Keratinocyte (primary cell): ENCODE measurements at regions not wholly inside any gene's neighbourhood (a gene's known extent, or its start where the extent isn't known, plus 50 kb on each side); places are given as distances from the start of the nearest gene placed in this dataset.

ENCODE experiments used
- DNase-seq: peaks from one replicate; pipeline ENCODE4 v3.0.0-alpha.2; 2011; ENCODE audit warnings: low read depth, missing footprints, low spot score
- FAIRE-seq: peaks from 2 replicates; lab custom pipeline; 2011; peaks lifted over from hg19 to GRCh38; lab: Jason Lieb, UNC
- H2AFZ ChIP-seq: 2 replicates; pipeline ENCODE4 v1.6.0; 2012; ENCODE audit warnings: low read length, control low read depth, inconsistent platforms; ENCODE audit not compliant: control insufficient read depth
- H3K27ac ChIP-seq: 2 replicates; pipeline ENCODE4 v1.5.1; 2011; ENCODE audit warnings: low read length; ENCODE audit not compliant: control insufficient read depth, insufficient read depth
- H3K27me3 ChIP-seq: 3 replicates; pipeline ENCODE4 v1.6.0; 2011; ENCODE audit warnings: low read length; ENCODE audit not compliant: control insufficient read depth, insufficient read depth; ENCODE audit errors: extremely low read depth
- H3K36me3 ChIP-seq, 2 experiments: 2 replicates in 1 of 2; 3 replicates in 1 of 2; pipeline ENCODE4 v1.5.1; 2011; ENCODE audit warnings: low read length in 2 of 2, mild to moderate bottlenecking in 1 of 2; ENCODE audit not compliant: control insufficient read depth in 2 of 2, insufficient read depth in 2 of 2; ENCODE audit errors: extremely low read depth in 1 of 2
- H3K4me1 ChIP-seq: 3 replicates; pipeline ENCODE4 v1.5.1; 2011; ENCODE audit warnings: low read length; ENCODE audit not compliant: control insufficient read depth, insufficient read depth; ENCODE audit errors: extremely low read depth
- H3K4me2 ChIP-seq: 3 replicates; pipeline ENCODE4 v1.6.0; 2011; ENCODE audit warnings: low read depth, low read length; ENCODE audit not compliant: control insufficient read depth, insufficient read depth; ENCODE audit errors: extremely low read depth
- H3K4me3 ChIP-seq, 3 experiments: fragments of 200-600 bp in 1 of 3; sonication (generic) in 1 of 3; 2 replicates in 2 of 3; 3 replicates in 1 of 3; pipeline ENCODE4 v1.5.1; 2011 to 2016; ENCODE audit warnings: low read length in 3 of 3, mild to moderate bottlenecking in 3 of 3, control low read depth in 2 of 3, inconsistent platforms in 1 of 3, low read depth in 1 of 3, mixed read lengths in 1 of 3, mixed run types in 1 of 3, moderate library complexity in 1 of 3; ENCODE audit not compliant: control insufficient read depth in 2 of 3, insufficient read depth in 2 of 3; ENCODE audit errors: extremely low read depth in 1 of 3
- H3K79me2 ChIP-seq: 2 replicates; pipeline ENCODE4 v1.6.0; 2012; ENCODE audit warnings: low read length; ENCODE audit not compliant: control insufficient read depth, insufficient read depth
- H3K9ac ChIP-seq: 3 replicates; pipeline ENCODE4 v1.6.0; 2011; ENCODE audit warnings: low read length; ENCODE audit not compliant: control insufficient read depth, insufficient read depth; ENCODE audit errors: extremely low read depth
- H3K9me1 ChIP-seq: 3 replicates; pipeline ENCODE4 v1.6.0; 2011; ENCODE audit warnings: low read length; ENCODE audit not compliant: control insufficient read depth, insufficient read depth; ENCODE audit errors: extremely low read depth
- H3K9me3 ChIP-seq: 2 replicates; pipeline ENCODE4 v1.5.1; 2012; ENCODE audit warnings: low read depth, low read length; ENCODE audit not compliant: control insufficient read depth
- H4K20me1 ChIP-seq: 3 replicates; pipeline ENCODE4 v1.6.0; 2011; ENCODE audit warnings: low read length; ENCODE audit not compliant: control insufficient read depth, insufficient read depth; ENCODE audit errors: extremely low read depth
- CTCF ChIP-seq, 3 experiments: IDR thresholded peaks in 1 of 3; conservative IDR thresholded peaks in 1 of 3; optimal IDR thresholded peaks in 1 of 3; 2 replicates in 2 of 3; 3 replicates in 1 of 3; pipeline versions ENCODE3 to v1.5.1; 2011; ENCODE audit warnings: low read length in 3 of 3, mild to moderate bottlenecking in 3 of 3, moderate library complexity in 2 of 3, control low read depth in 1 of 3, inconsistent platforms in 1 of 3; ENCODE audit not compliant: insufficient read depth in 2 of 3; ENCODE audit errors: extremely low read depth in 1 of 3
- EZH2 ChIP-seq: IDR thresholded peaks from one replicate; pipeline ENCODE4 v1.6.1; 2012; ENCODE audit warnings: inconsistent platforms, mild to moderate bottlenecking, low read length, moderate library complexity
- dilution Hi-C: fragments of 300-500 bp; cut with MboI; formaldehyde crosslinking; loops from one replicate; pipeline ENCODE4 v1.7.0; 2020; ENCODE audit warnings: low sequenced_read_pairs; ENCODE audit not compliant: extremely low pct_ligation_motif_present

GRCh38 chr1:238265866-238266265 is 375.1 kb upstream of the ZP4 start:
- no peaks in the 10 kb centered on the region for H3K9me3 ChIP-seq
- no peaks in the 10 kb centered on the region for H3K9me1 ChIP-seq
- no peak overlapping the region for H3K27ac ChIP-seq
- H2AFZ ChIP-seq, result no peak overlapping the region
- DNase-seq (no peak), FAIRE-seq (no peak)
- H3K4me1 ChIP-seq, result no peaks in the 10 kb centered on the region
- dilution Hi-C loops, result no loop called here
- no peak overlapping the region for H3K4me2 ChIP-seq
- no peaks in the 10 kb centered on the region for H4K20me1 ChIP-seq
- H3K4me3 ChIP-seq, result no peak overlapping the region
- TF ChIP-seq CTCF (optimal IDR thresholded peaks at IDR 0.05 in 1 of 3, IDR thresholded peaks at IDR 0.05 in 1 of 3, conservative IDR thresholded peaks at IDR 0.05 in 1 of 3; ENCODE audit: extremely low read depth in 1 of 3, insufficient read depth in 2 of 3, low read length in 3 of 3) (no peak), EZH2 (no peak)
- H3K9ac ChIP-seq, result no peak overlapping the region
- no peaks in the 10 kb centered on the region for H3K79me2 ChIP-seq
- no peaks in the 10 kb centered on the region for H3K36me3 ChIP-seq
- no peaks in the 10 kb centered on the region for H3K27me3 ChIP-seq

- Histone ChIP-seq H3K4me1 (no peaks in the 10 kb centered on the region), H3K4me3 (no peak overlapping the region), H3K9ac (no peak overlapping the region), H3K36me3 (no peaks in the 10 kb centered on the region), H2AFZ (no peak overlapping the region), H4K20me1 (no peaks in the 10 kb centered on the region), H3K4me2 (no peak overlapping the region), H3K27me3 (no peaks in the 10 kb centered on the region), H3K9me3 (no peaks in the 10 kb centered on the region), H3K27ac (no peak overlapping the region), H3K79me2 (no peaks in the 10 kb centered on the region), H3K9me1 (no peaks in the 10 kb centered on the region)
- dilution Hi-C loops, result no loop called here
- DNase-seq (no peak), FAIRE-seq (no peak)
- TF ChIP-seq EZH2 (no peak), CTCF (optimal IDR thresholded peaks at IDR 0.05 in 1 of 3, IDR thresholded peaks at IDR 0.05 in 1 of 3, conservative IDR thresholded peaks at IDR 0.05 in 1 of 3; ENCODE audit: extremely low read depth in 1 of 3, insufficient read depth in 2 of 3, low read length in 3 of 3) (no peak)
Measured at GRCh38 chr1:238264951-238265350, 374.2 kb upstream of the ZP4 start.
